CD14-positive monocyte (primary cell): ENCODE measurements at regions not wholly inside any gene's neighbourhood (a gene's known extent, or its start where the extent isn't known, plus 50 kb on each side); places are given as distances from the start of the nearest gene placed in this dataset.

Source experiments
- DNase-seq, 3 donors: peaks; one replicate each; pipeline ENCODE4 v3.0.0-alpha.2; 2011 to 2022
- H2AFZ ChIP-seq: 2 replicates; pipeline ENCODE4 v1.6.0; 2012; ENCODE audit warnings: mild to moderate bottlenecking, low read depth, low read length, inconsistent platforms; ENCODE audit not compliant: insufficient read depth, poor library complexity, severe bottlenecking
- H3K27ac ChIP-seq, 2 donors: 1 replicate in 1 of 2; 2 replicates in 1 of 2; pipeline ENCODE4 v1.5.1; 2012 to 2013; ENCODE audit warnings: low read length in 2 of 2, control low read depth in 1 of 2, inconsistent platforms in 1 of 2, low read depth in 1 of 2, mild to moderate bottlenecking in 1 of 2
- H3K27me3 ChIP-seq, 2 donors: one replicate each; pipeline versions ENCODE4 v1.6.0 to v1.6.1; 2011 to 2013; ENCODE audit warnings: low read length in 2 of 2; ENCODE audit not compliant: control insufficient read depth in 2 of 2, insufficient read depth in 2 of 2
- H3K36me3 ChIP-seq, 2 donors: replicated peaks in 1 of 2; 1 replicate in 1 of 2; 2 replicates in 1 of 2; pipeline versions ENCODE4 v1.5.1 to v1.6.1; 2012 to 2013; ENCODE audit warnings: low read length in 2 of 2, control low read depth in 1 of 2, inconsistent platforms in 1 of 2, mild to moderate bottlenecking in 1 of 2; ENCODE audit not compliant: insufficient read depth in 2 of 2, control insufficient read depth in 1 of 2
- H3K4me1 ChIP-seq, 2 donors: 1 replicate in 1 of 2; 2 replicates in 1 of 2; pipeline versions ENCODE4 v1.5.1 to v1.6.1; 2012 to 2013; ENCODE audit warnings: low read length in 2 of 2, control low read depth in 1 of 2, inconsistent platforms in 1 of 2, mild to moderate bottlenecking in 1 of 2, moderate library complexity in 1 of 2; ENCODE audit not compliant: insufficient read depth in 2 of 2, control insufficient read depth in 1 of 2
- H3K4me2 ChIP-seq: replicated peaks from 2 replicates; pipeline ENCODE3; 2012; ENCODE audit warnings: low read length, moderate library complexity, mild to moderate bottlenecking; ENCODE audit not compliant: poor library complexity, severe bottlenecking; ENCODE audit errors: extremely low read depth
- H3K4me3 ChIP-seq, 3 experiments: fragments of 200-600 bp in 1 of 3; sonication (generic) in 1 of 3; replicated peaks in 1 of 3; 1 replicate in 2 of 3; 2 replicates in 1 of 3; pipeline ENCODE4 v1.5.1; 2011 to 2013; ENCODE audit warnings: low read length in 3 of 3, mild to moderate bottlenecking in 3 of 3, control low read depth in 2 of 3, low read depth in 2 of 3, inconsistent platforms in 1 of 3, moderate library complexity in 1 of 3
- H3K79me2 ChIP-seq: 2 replicates; pipeline ENCODE4 v1.6.0; 2012; ENCODE audit warnings: mild to moderate bottlenecking, control low read depth, inconsistent platforms, low read length, moderate library complexity; ENCODE audit not compliant: insufficient read depth
- H3K9ac ChIP-seq: 2 replicates; pipeline ENCODE4 v1.6.0; 2017; ENCODE audit warnings: low read length, mild to moderate bottlenecking; ENCODE audit not compliant: insufficient read depth, poor library complexity, severe bottlenecking
- H3K9me3 ChIP-seq, 2 donors: replicated peaks in 1 of 2; 1 replicate in 1 of 2; 2 replicates in 1 of 2; pipeline versions ENCODE4 v1.5.1 to v1.6.1; 2012 to 2013; ENCODE audit warnings: low read length in 2 of 2, control low read depth in 1 of 2; ENCODE audit not compliant: control insufficient read depth in 1 of 2, insufficient read depth in 1 of 2
- H4K20me1 ChIP-seq: 2 replicates; pipeline ENCODE4 v1.6.0; 2012; ENCODE audit warnings: mild to moderate bottlenecking, low read length, control low read depth, moderate library complexity; ENCODE audit not compliant: insufficient read depth
- H3K27ac Mint-ChIP-seq, 7 donors: one replicate each; pipeline ENCODE4 v1.8.0; 2020; ENCODE audit warnings: mild to moderate bottlenecking in 7 of 7, mixed read lengths in 7 of 7, moderate library complexity in 6 of 7, inconsistent platforms in 2 of 7
- H3K27me3 Mint-ChIP-seq, 3 donors: one replicate each; pipeline ENCODE4 v1.8.0; 2021 to 2022; ENCODE audit warnings: low read depth in 3 of 3, mild to moderate bottlenecking in 3 of 3, mixed read lengths in 3 of 3, moderate library complexity in 3 of 3, inconsistent platforms in 1 of 3
- H3K36me3 Mint-ChIP-seq, 2 donors: one replicate each; pipeline ENCODE4 v1.8.0; 2020; ENCODE audit warnings: mixed read lengths in 2 of 2, inconsistent platforms in 1 of 2, mild to moderate bottlenecking in 1 of 2
- H3K4me1 Mint-ChIP-seq: one replicate; pipeline ENCODE4 v1.8.0; 2020; ENCODE audit warnings: mild to moderate bottlenecking, mixed read lengths
- H3K4me3 Mint-ChIP-seq, 2 donors: one replicate each; pipeline ENCODE4 v1.8.0; 2020; ENCODE audit warnings: mild to moderate bottlenecking in 2 of 2, mixed read lengths in 2 of 2, moderate library complexity in 1 of 2
- H3K9me3 Mint-ChIP-seq, 7 donors: one replicate each; pipeline ENCODE4 v1.8.0; 2020 to 2022; ENCODE audit warnings: mixed read lengths in 7 of 7, mild to moderate bottlenecking in 6 of 7, moderate library complexity in 6 of 7, inconsistent platforms in 2 of 7
- WGBS: methylation state at CpG from one replicate; pipeline ENCODE4 v1.1.5; 2013; ENCODE audit warnings: missing lambda C conversion rate; ENCODE audit not compliant: insufficient coverage; 5-methylcytosine and 5-hydroxymethylcytosine counted together
- intact Hi-C, 2 donors: fragments of 100-400 bp; cut with micrococcal nuclease; formaldehyde crosslinking; loops; one replicate each; pipeline versions ENCODE4 v1.15.0 to v1.15.1; 2023
- TF ChIP-seq, protein P1 (sequence below): fragments of 200-600 bp; IDR thresholded peaks from one replicate; pipeline ENCODE4 v1.8.0; 2022; ENCODE audit warnings: antibody characterized with exemption, mild to moderate bottlenecking

DNA sequence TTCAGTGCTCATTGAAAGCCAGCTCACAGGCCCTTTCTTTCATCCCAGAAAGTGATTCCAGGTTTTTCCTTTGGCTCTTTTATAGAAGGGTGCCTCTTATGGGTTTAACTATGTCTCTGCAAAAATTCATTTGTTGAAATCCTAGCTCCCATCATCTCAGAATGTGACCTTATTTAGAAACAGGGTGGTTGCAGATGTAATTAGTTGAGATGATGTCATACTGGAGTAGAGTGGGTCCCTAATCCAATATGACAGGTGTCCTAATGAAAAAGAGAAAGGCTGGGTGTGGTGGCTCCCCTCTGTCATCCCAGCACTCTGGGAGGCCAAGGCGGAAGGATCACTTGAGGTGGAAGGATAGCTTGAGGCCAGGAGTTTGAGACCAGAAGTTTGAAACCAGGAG, 64.2 kb upstream of the FAM20A start:
- no peak overlapping the region for H3K4me2 ChIP-seq
- no peak overlapping the region for H3K9ac ChIP-seq
- intact Hi-C loops = no loop called here
- H2AFZ ChIP-seq = no peak overlapping the region
- no peaks in the 10 kb centered on the region for H3K4me1 ChIP-seq
- no peak for DNase-seq
- 100% methylated on average over 1 of the region's 1 CpG for WGBS
- no peaks in the 10 kb centered on the region for H3K4me1 Mint-ChIP-seq
- H3K4me3 Mint-ChIP-seq = peak overlapping the region in 1 of 2 donors; percentile 26
- H3K9me3 Mint-ChIP-seq = peaks cover 1 to 7% (median 3%) of the 10 kb centered on the region in 7 donors
- TF ChIP-seq, protein P1, sequence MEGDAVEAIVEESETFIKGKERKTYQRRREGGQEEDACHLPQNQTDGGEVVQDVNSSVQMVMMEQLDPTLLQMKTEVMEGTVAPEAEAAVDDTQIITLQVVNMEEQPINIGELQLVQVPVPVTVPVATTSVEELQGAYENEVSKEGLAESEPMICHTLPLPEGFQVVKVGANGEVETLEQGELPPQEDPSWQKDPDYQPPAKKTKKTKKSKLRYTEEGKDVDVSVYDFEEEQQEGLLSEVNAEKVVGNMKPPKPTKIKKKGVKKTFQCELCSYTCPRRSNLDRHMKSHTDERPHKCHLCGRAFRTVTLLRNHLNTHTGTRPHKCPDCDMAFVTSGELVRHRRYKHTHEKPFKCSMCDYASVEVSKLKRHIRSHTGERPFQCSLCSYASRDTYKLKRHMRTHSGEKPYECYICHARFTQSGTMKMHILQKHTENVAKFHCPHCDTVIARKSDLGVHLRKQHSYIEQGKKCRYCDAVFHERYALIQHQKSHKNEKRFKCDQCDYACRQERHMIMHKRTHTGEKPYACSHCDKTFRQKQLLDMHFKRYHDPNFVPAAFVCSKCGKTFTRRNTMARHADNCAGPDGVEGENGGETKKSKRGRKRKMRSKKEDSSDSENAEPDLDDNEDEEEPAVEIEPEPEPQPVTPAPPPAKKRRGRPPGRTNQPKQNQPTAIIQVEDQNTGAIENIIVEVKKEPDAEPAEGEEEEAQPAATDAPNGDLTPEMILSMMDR = no peak
- H3K27ac Mint-ChIP-seq = peak overlapping the region in 1 of 7 donors; percentile 21
- no peak overlapping the region for H3K4me3 ChIP-seq
- H3K36me3 ChIP-seq = no peaks in the 10 kb centered on the region
- no peaks in the 10 kb centered on the region for H3K36me3 Mint-ChIP-seq
- no peak overlapping the region for H3K27ac ChIP-seq
- H3K27me3 ChIP-seq = peaks cover 4% of the 10 kb centered on the region in 2 donors
- H3K79me2 ChIP-seq = no peaks in the 10 kb centered on the region
- no peaks in the 10 kb centered on the region for H4K20me1 ChIP-seq
- H3K9me3 ChIP-seq = no peaks in the 10 kb centered on the region
- H3K27me3 Mint-ChIP-seq = peaks cover 10 to 21% (median 14%) of the 10 kb centered on the region in 3 donors

GRCh38 chr17:68662479-68662878, 61.3 kb upstream of the FAM20A start:
- no peak overlapping the region for H3K4me2 ChIP-seq
- no peak overlapping the region for H2AFZ ChIP-seq
- Mint-ChIP-seq H3K4me3 (no peak overlapping the region), H3K27ac (no peak overlapping the region), H3K9me3 (peaks cover 1 to 7% (median 3%) of the 10 kb centered on the region in 7 donors), H3K4me1 (no peaks in the 10 kb centered on the region), H3K27me3 (peaks cover 2 to 21% (median 13%) of the 10 kb centered on the region in 3 donors), H3K36me3 (no peaks in the 10 kb centered on the region)
- intact Hi-C loops = no loop called here
- DNase-seq = no peak
- 100% methylated on average over 1 of the region's 2 CpGs for WGBS
- no peaks in the 10 kb centered on the region for H3K9me3 ChIP-seq
- H3K9ac ChIP-seq = no peak overlapping the region
- H3K27me3 ChIP-seq = peaks cover 3 to 7% of the 10 kb centered on the region in 2 donors
- no peaks in the 10 kb centered on the region for H3K4me1 ChIP-seq
- H3K27ac ChIP-seq = no peak overlapping the region
- no peaks in the 10 kb centered on the region for H3K79me2 ChIP-seq
- no peaks in the 10 kb centered on the region for H4K20me1 ChIP-seq
- no peak overlapping the region for H3K4me3 ChIP-seq
- TF ChIP-seq, protein P1 = no peak
- no peaks in the 10 kb centered on the region for H3K36me3 ChIP-seq
